H9 (cell line): ENCODE measurements at regions not wholly inside any gene's neighbourhood (a gene's known extent, or its start where the extent isn't known, plus 50 kb on each side); places are given as distances from the start of the nearest gene placed in this dataset.

Experiments used
- DNase-seq: peaks from one replicate; pipeline ENCODE4 v3.0.0-alpha.2; 2017
- H2AFZ ChIP-seq: one replicate; pipeline ENCODE4 v1.6.1; 2013; ENCODE audit warnings: mild to moderate bottlenecking, low read length, control low read depth, moderate library complexity
- H2AK5ac ChIP-seq: 2 replicates; pipeline ENCODE4 v1.6.1; 2013; ENCODE audit warnings: low read length, control low read depth, mixed read lengths; ENCODE audit not compliant: insufficient read length
- H2BK120ac ChIP-seq: one replicate; pipeline ENCODE4 v1.6.1; 2013; ENCODE audit warnings: low read depth, mild to moderate bottlenecking, low read length, control low read depth, inconsistent platforms; ENCODE audit not compliant: poor library complexity, severe bottlenecking
- H2BK12ac ChIP-seq: 2 replicates; pipeline ENCODE4 v1.6.1; 2013; ENCODE audit warnings: low read length, control low read depth, mixed read lengths, low read depth; ENCODE audit not compliant: insufficient read length
- H2BK15ac ChIP-seq: 2 replicates; pipeline ENCODE4 v1.6.1; 2013; ENCODE audit warnings: low read depth, low read length, control low read depth
- H2BK20ac ChIP-seq: one replicate; pipeline ENCODE4 v1.6.1; 2013; ENCODE audit warnings: low read depth, mild to moderate bottlenecking, low read length, control low read depth, inconsistent platforms; ENCODE audit not compliant: poor library complexity, severe bottlenecking
- H2BK5ac ChIP-seq: 2 replicates; pipeline ENCODE4 v1.6.1; 2013; ENCODE audit warnings: low read length, control low read depth, mixed read lengths; ENCODE audit not compliant: insufficient read length
- H3K14ac ChIP-seq: 2 replicates; pipeline ENCODE4 v1.6.1; 2013; ENCODE audit warnings: low read length, control low read depth; ENCODE audit not compliant: insufficient read depth
- H3K18ac ChIP-seq: 2 replicates; pipeline ENCODE4 v1.6.1; 2013; ENCODE audit warnings: low read depth, mild to moderate bottlenecking, mixed read lengths, low read length, control low read depth; ENCODE audit not compliant: insufficient read length
- H3K23ac ChIP-seq: 2 replicates; pipeline ENCODE4 v1.6.1; 2013; ENCODE audit warnings: low read length, control low read depth, mixed read lengths, low read depth; ENCODE audit not compliant: insufficient read length
- H3K23me2 ChIP-seq: 2 replicates; pipeline ENCODE4 v1.6.1; 2013; ENCODE audit warnings: low read depth, mild to moderate bottlenecking, mixed read lengths, low read length, control low read depth; ENCODE audit not compliant: insufficient read length, poor library complexity, severe bottlenecking
- H3K27ac ChIP-seq: 2 replicates; pipeline ENCODE4 v1.5.1; 2013; ENCODE audit warnings: low read length, control low read depth, mixed read lengths, low read depth; ENCODE audit not compliant: insufficient read length
- H3K27me3 ChIP-seq: 2 replicates; pipeline ENCODE4 v1.6.1; 2013; ENCODE audit warnings: low read length, control low read depth, inconsistent platforms; ENCODE audit not compliant: insufficient read depth
- H3K4ac ChIP-seq: 2 replicates; pipeline ENCODE4 v1.6.1; 2013; ENCODE audit warnings: low read depth, mild to moderate bottlenecking, control low read depth, inconsistent platforms, low read length, moderate library complexity
- H3K4me1 ChIP-seq: 2 replicates; pipeline ENCODE4 v1.6.1; 2013; ENCODE audit warnings: low read length, control low read depth, inconsistent platforms; ENCODE audit not compliant: insufficient read depth
- H3K4me2 ChIP-seq: 2 replicates; pipeline ENCODE4 v1.6.1; 2013; ENCODE audit warnings: low read length, control low read depth, mixed read lengths; ENCODE audit not compliant: insufficient read length, insufficient read depth
- H3K56ac ChIP-seq: 2 replicates; pipeline ENCODE4 v1.6.1; 2013; ENCODE audit warnings: low read depth, mild to moderate bottlenecking, mixed read lengths, low read length, control low read depth; ENCODE audit not compliant: insufficient read length
- H3K79me1 ChIP-seq: 2 replicates; pipeline ENCODE4 v1.6.1; 2013; ENCODE audit warnings: low read depth, mild to moderate bottlenecking, moderate library complexity, low read length, control low read depth, inconsistent platforms; ENCODE audit not compliant: insufficient read depth, poor library complexity, severe bottlenecking
- H3K79me2 ChIP-seq: 2 replicates; pipeline ENCODE4 v1.6.1; 2013; ENCODE audit warnings: low read length, control low read depth, inconsistent platforms; ENCODE audit not compliant: insufficient read depth
- H3K9ac ChIP-seq: 2 replicates; pipeline ENCODE4 v1.6.1; 2013; ENCODE audit warnings: low read length, control low read depth, mixed read lengths; ENCODE audit not compliant: insufficient read length; ENCODE audit errors: extremely low read depth
- H3K9me3 ChIP-seq: one replicate; pipeline ENCODE4 v1.6.1; 2013; ENCODE audit warnings: low read depth, low read length, inconsistent platforms; ENCODE audit not compliant: control insufficient read depth
- H3T11ph ChIP-seq: one replicate; pipeline ENCODE4 v1.6.1; 2013; ENCODE audit warnings: mild to moderate bottlenecking, low read length, control low read depth, inconsistent platforms
- H4K20me1 ChIP-seq: one replicate; pipeline ENCODE4 v1.6.1; 2013; ENCODE audit not compliant: control insufficient read depth, insufficient read length, insufficient read depth
- H4K5ac ChIP-seq: 2 replicates; pipeline ENCODE4 v1.6.1; 2013; ENCODE audit warnings: low read depth, mild to moderate bottlenecking, mixed read lengths, low read length, control low read depth; ENCODE audit not compliant: insufficient read length
- H4K8ac ChIP-seq: replicated peaks from 2 replicates; pipeline ENCODE4 v1.6.1; 2013; ENCODE audit warnings: low read length, control low read depth, mixed read lengths, low read depth; ENCODE audit not compliant: insufficient read length
- H4K91ac ChIP-seq: 2 replicates; pipeline ENCODE4 v1.6.1; 2013; ENCODE audit warnings: low read depth, mild to moderate bottlenecking, moderate library complexity, mixed read lengths, low read length, control low read depth; ENCODE audit not compliant: insufficient read length
- H3K27ac Mint-ChIP-seq, 3 experiments: 2 replicates in 2 of 3; 3 replicates in 1 of 3; pipeline ENCODE4 v1.8.0; 2020 to 2021; ENCODE audit warnings: mixed read lengths in 3 of 3, mild to moderate bottlenecking in 1 of 3, moderate library complexity in 1 of 3
- H3K27me3 Mint-ChIP-seq: 2 replicates; pipeline ENCODE4 v1.8.0; 2021; ENCODE audit warnings: low read depth, mild to moderate bottlenecking, moderate library complexity, mixed read lengths
- H3K36me3 Mint-ChIP-seq, 3 experiments: 2 replicates in 2 of 3; 3 replicates in 1 of 3; pipeline ENCODE4 v1.8.0; 2020 to 2021; ENCODE audit warnings: low read depth in 3 of 3, mixed read lengths in 3 of 3; ENCODE audit not compliant: insufficient read depth in 1 of 3
- H3K4me1 Mint-ChIP-seq, 2 experiments: 2 replicates each; pipeline ENCODE4 v1.8.0; 2020; ENCODE audit warnings: mixed read lengths in 2 of 2
- H3K4me3 Mint-ChIP-seq, 2 experiments: 2 replicates in 1 of 2; 3 replicates in 1 of 2; pipeline ENCODE4 v1.8.0; 2020 to 2021; ENCODE audit warnings: mild to moderate bottlenecking in 2 of 2, mixed read lengths in 2 of 2, moderate library complexity in 1 of 2
- H3K9me3 Mint-ChIP-seq, 2 experiments: 2 replicates in 1 of 2; 3 replicates in 1 of 2; pipeline ENCODE4 v1.8.0; 2020; ENCODE audit warnings: mild to moderate bottlenecking in 2 of 2, mixed read lengths in 2 of 2, moderate library complexity in 1 of 2
- WGBS: extraction: QIAGEN DNeasy Blood & Tissue Kit; methylation state at CpG from one replicate; pipeline ENCODE4 v1.1.7; 2013; ENCODE audit warnings: missing lambda C conversion rate, low lambda C conversion rate, mixed read lengths; ENCODE audit not compliant: insufficient read length; ENCODE audit errors: extremely low coverage; 5-methylcytosine and 5-hydroxymethylcytosine counted together
- TF ChIP-seq, protein P1 (sequence below): fragments of 200-600 bp; sonication (generic); conservative IDR thresholded peaks from 3 replicates; pipeline ENCODE4 v1.8.0; 2021; ENCODE audit warnings: antibody characterized with exemption, mild to moderate bottlenecking

DNA sequence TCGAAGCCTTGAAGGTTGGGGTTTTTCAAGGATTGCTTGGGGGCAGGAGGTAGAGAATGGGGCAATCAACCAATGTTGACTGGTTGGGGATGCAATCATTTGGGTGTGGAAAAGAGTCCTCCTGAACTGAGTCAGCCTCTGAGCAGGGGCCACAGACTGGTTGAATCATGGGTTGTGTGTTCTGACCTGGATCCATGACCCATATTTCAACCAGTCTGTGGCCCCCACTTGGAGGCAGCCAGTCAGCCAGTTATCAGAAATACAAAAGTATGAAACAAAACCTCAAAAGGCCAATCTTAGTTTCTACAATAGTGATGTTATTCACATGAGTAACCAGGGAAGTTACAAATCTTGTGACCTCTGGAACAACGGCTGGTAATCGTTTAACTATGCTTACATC lies 81.4 kb upstream of the RANBP6 start:
- Histone ChIP-seq H3K56ac (no peak overlapping the region), H3K27me3 (no peaks in the 10 kb centered on the region), H3K4me1 (no peaks in the 10 kb centered on the region), H2AFZ (no peak overlapping the region), H3K23ac (no peak overlapping the region), H2BK120ac (no peak overlapping the region), H2BK15ac (no peak overlapping the region), H3K27ac (no peak overlapping the region), H3K4me2 (no peak overlapping the region), H3K14ac (no peak overlapping the region), H3K23me2 (no peaks in the 10 kb centered on the region), H3K9ac (no peak overlapping the region), H3K79me1 (no peaks in the 10 kb centered on the region), H3T11ph (no peak overlapping the region), H3K79me2 (no peaks in the 10 kb centered on the region), H2BK5ac (no peak overlapping the region), H3K4ac (no peak overlapping the region), H4K91ac (no peak overlapping the region), H4K8ac (no peak overlapping the region), H2BK12ac (no peak overlapping the region), H3K18ac (no peak overlapping the region), H2AK5ac (no peak overlapping the region), H4K5ac (no peak overlapping the region), H3K9me3 (no peaks in the 10 kb centered on the region), H2BK20ac (no peak overlapping the region), H4K20me1 (no peaks in the 10 kb centered on the region)
- Mint-ChIP-seq H3K9me3 (peaks cover 2 to 3% of the 10 kb centered on the region in 2 experiments; a peak in 2 of 5 replicates), H3K4me3 (no peak overlapping the region), H3K27me3 (no peaks in the 10 kb centered on the region; the same call in 1 of the 2 replicates), H3K4me1 (peaks cover 8 to 9% of the 10 kb centered on the region in 2 experiments), H3K27ac (no peak overlapping the region), H3K36me3 (no peaks in the 10 kb centered on the region; a peak in 2 of 7 replicates)
- WGBS: no CpG with 5 or more reads among the region's 3 CpGs
- TF ChIP-seq, protein P1, sequence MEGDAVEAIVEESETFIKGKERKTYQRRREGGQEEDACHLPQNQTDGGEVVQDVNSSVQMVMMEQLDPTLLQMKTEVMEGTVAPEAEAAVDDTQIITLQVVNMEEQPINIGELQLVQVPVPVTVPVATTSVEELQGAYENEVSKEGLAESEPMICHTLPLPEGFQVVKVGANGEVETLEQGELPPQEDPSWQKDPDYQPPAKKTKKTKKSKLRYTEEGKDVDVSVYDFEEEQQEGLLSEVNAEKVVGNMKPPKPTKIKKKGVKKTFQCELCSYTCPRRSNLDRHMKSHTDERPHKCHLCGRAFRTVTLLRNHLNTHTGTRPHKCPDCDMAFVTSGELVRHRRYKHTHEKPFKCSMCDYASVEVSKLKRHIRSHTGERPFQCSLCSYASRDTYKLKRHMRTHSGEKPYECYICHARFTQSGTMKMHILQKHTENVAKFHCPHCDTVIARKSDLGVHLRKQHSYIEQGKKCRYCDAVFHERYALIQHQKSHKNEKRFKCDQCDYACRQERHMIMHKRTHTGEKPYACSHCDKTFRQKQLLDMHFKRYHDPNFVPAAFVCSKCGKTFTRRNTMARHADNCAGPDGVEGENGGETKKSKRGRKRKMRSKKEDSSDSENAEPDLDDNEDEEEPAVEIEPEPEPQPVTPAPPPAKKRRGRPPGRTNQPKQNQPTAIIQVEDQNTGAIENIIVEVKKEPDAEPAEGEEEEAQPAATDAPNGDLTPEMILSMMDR: no peak
- no peak for DNase-seq
